Mesothelial cell of epicardium (in vitro differentiated cells): ENCODE measurements at regions not wholly inside any gene's neighbourhood (a gene's known extent, or its start where the extent isn't known, plus 50 kb on each side); places are given as distances from the start of the nearest gene placed in this dataset.

Experiments
- DNase-seq, 2 experiments: peaks; one replicate each; pipeline ENCODE4 v3.0.0; 2021; ENCODE audit warnings: low spot score in 2 of 2; ENCODE audit not compliant: unreplicated experiment in 2 of 2
- H3K27ac Mint-ChIP-seq: 2 replicates; pipeline ENCODE4 v1.8.0; 2021; ENCODE audit warnings: mixed read lengths
- H3K27me3 Mint-ChIP-seq: 2 replicates; pipeline ENCODE4 v1.8.0; 2021; ENCODE audit warnings: low read depth, mixed read lengths
- H3K36me3 Mint-ChIP-seq: 2 replicates; pipeline ENCODE4 v1.8.0; 2021; ENCODE audit warnings: mixed read lengths
- H3K4me1 Mint-ChIP-seq: 2 replicates; pipeline ENCODE4 v1.8.0; 2021; ENCODE audit warnings: mixed read lengths
- H3K4me3 Mint-ChIP-seq: 2 replicates; pipeline ENCODE4 v1.8.0; 2021; ENCODE audit warnings: mild to moderate bottlenecking, moderate library complexity, mixed read lengths
- H3K9me3 Mint-ChIP-seq: 2 replicates; pipeline ENCODE4 v1.8.0; 2021; ENCODE audit warnings: mixed read lengths
- TF ChIP-seq, protein P1 (sequence below): fragments of 200-600 bp; sonication (generic); IDR thresholded peaks from one replicate; pipeline ENCODE4 v1.5.0; 2021; ENCODE audit warnings: antibody characterized with exemption; ENCODE audit not compliant: unreplicated experiment

DNA sequence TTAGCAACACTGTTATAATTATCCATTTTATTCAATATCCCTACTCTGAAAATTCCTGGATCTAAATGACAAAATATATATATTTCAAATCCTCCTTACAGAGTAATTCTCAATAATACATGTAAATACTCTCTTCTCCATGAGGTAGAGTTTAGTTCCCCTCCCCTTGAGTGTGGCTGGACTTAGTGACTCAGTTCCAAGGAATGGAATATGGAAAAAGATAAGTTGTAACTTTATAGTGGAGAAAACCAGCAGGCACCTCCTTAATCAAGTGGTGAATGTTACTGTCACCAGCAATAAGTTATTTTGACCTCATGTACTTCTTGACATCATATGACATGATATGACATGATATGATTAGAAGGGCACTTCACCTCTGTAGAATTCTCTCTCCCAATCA, 302.0 kb downstream of the RAB28 start:
- H3K4me3 Mint-ChIP-seq, result no peak overlapping the region
- H3K36me3 Mint-ChIP-seq, result no peaks in the 10 kb centered on the region
- H3K27me3 Mint-ChIP-seq, result no peaks in the 10 kb centered on the region
- no peak for DNase-seq
- TF ChIP-seq, protein P1, sequence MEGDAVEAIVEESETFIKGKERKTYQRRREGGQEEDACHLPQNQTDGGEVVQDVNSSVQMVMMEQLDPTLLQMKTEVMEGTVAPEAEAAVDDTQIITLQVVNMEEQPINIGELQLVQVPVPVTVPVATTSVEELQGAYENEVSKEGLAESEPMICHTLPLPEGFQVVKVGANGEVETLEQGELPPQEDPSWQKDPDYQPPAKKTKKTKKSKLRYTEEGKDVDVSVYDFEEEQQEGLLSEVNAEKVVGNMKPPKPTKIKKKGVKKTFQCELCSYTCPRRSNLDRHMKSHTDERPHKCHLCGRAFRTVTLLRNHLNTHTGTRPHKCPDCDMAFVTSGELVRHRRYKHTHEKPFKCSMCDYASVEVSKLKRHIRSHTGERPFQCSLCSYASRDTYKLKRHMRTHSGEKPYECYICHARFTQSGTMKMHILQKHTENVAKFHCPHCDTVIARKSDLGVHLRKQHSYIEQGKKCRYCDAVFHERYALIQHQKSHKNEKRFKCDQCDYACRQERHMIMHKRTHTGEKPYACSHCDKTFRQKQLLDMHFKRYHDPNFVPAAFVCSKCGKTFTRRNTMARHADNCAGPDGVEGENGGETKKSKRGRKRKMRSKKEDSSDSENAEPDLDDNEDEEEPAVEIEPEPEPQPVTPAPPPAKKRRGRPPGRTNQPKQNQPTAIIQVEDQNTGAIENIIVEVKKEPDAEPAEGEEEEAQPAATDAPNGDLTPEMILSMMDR, result no peak
- peaks cover 4% of the 10 kb centered on the region for H3K9me3 Mint-ChIP-seq
- H3K27ac Mint-ChIP-seq, result no peak overlapping the region
- no peaks in the 10 kb centered on the region for H3K4me1 Mint-ChIP-seq

DNA sequence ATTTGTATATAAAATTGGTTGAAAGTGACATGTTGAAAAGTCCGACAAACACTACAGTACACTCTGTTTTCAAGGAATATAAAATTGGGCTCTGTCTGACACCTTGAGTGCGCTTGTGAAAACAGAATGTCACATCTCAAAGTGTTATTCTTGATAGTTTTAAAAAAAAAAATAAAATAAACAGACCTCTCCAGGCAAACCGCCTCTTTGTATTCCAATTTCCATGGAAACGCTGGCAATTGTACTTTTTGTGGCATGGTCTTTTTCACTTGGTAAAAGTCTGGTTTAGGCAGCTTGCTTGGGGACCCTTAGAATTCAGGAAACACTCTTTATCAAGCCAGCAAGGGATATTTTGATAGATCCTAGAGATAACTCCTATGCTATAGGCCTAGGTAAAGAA, 302.5 kb downstream of the RAB28 start:
- H3K27ac Mint-ChIP-seq, result no peak overlapping the region
- no peaks in the 10 kb centered on the region for H3K27me3 Mint-ChIP-seq
- no peaks in the 10 kb centered on the region for H3K4me1 Mint-ChIP-seq
- peaks cover 3% of the 10 kb centered on the region for H3K9me3 Mint-ChIP-seq
- no peak overlapping the region for H3K4me3 Mint-ChIP-seq
- no peak for DNase-seq
- no peaks in the 10 kb centered on the region for H3K36me3 Mint-ChIP-seq
- TF ChIP-seq, protein P1, result no peak

DNA sequence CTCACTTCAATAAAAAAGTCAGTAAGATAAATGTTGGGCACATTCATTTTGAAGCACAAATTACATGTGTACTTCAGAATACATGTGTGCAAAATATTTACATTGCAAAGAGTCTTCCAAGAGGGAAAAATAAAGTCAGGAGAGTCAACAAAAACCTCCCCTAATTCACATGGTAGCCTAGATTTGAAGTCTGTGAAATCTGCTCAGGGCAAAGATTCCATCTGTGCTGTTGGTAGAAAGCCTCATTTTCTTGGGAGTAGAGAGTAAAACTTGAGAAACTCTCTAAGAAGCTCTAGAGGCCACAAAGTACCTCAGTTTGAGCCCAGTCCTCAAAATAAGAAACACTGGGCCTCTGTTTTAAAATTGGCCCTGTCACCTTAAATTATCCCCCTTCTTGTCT, 303.4 kb downstream of the RAB28 start:
- Mint-ChIP-seq H3K4me3 (no peak overlapping the region), H3K36me3 (no peaks in the 10 kb centered on the region), H3K9me3 (no peaks in the 10 kb centered on the region), H3K27me3 (no peaks in the 10 kb centered on the region), H3K4me1 (no peaks in the 10 kb centered on the region), H3K27ac (no peak overlapping the region)
- TF ChIP-seq, protein P1, result no peak
- no peak for DNase-seq

DNA sequence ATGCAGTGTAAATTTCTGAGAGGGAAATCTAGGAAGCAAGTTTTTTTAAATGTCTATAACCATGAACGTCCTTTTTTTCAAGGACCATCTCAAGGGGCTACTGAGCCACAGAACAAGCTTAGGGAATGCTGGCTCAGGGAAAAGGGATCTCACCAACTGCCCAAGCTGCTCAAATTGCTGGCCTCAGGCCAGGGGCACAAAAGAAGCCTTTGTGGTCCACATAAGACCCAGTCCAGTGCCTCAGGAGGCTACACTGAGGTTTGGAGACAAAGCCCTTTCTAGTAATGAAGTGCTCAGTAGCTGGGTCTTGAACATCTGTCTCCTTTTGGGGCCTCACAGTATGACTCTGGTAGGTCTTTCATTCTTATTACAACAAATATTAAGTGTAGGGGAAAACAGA, 305.5 kb downstream of the RAB28 start:
- Mint-ChIP-seq H3K9me3 (no peaks in the 10 kb centered on the region), H3K27me3 (no peaks in the 10 kb centered on the region), H3K27ac (no peak overlapping the region), H3K36me3 (no peaks in the 10 kb centered on the region), H3K4me1 (no peaks in the 10 kb centered on the region), H3K4me3 (no peak overlapping the region)
- TF ChIP-seq, protein P1, result no peak
- DNase-seq, result no peak

DNA sequence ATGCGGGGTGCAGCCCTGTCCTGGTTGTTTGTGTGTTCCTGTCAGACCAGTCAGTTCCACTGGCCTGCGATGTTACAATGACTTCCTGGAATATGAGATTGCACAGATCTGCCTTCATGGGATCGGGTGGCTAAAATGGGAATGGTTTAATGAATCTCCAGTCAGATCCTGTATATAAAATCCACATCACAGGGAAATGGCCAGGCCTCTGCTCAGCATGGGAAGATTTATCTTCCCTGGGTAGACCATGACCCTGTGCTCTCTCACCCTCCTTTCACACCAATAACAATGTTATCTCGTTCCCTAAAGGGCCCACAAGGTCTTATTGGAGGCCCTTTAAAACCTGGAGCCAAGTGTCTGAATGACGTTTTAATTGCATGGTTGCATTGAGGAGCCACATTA, 307.4 kb downstream of the RAB28 start:
- Mint-ChIP-seq H3K36me3 (no peaks in the 10 kb centered on the region), H3K9me3 (no peaks in the 10 kb centered on the region), H3K4me1 (no peaks in the 10 kb centered on the region), H3K4me3 (no peak overlapping the region), H3K27me3 (no peaks in the 10 kb centered on the region), H3K27ac (no peak overlapping the region)
- DNase-seq, result no peak
- TF ChIP-seq, protein P1, result no peak

DNA sequence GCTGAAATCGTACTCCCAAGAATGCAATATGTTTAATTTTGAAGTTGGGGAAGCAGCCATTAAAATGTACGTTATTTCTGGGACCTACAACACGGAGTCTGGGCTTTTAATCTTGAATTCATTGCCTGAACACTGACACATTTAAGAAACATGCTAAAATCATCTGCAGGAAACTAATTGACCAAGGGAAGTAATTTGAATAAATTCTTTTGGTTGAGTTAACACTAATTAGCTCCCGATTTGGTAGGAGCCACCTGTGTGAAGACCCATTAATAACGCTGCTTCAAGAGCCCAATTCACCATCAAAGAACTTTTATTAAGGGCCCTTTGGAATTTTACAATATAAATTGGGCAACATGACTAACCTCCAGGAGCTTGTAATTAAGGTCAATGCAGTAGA, 309.2 kb downstream of the RAB28 start:
- no peak for DNase-seq
- no peaks in the 10 kb centered on the region for H3K9me3 Mint-ChIP-seq
- TF ChIP-seq, protein P1, result no peak
- H3K4me3 Mint-ChIP-seq, result no peak overlapping the region
- no peaks in the 10 kb centered on the region for H3K27me3 Mint-ChIP-seq
- H3K4me1 Mint-ChIP-seq, result no peaks in the 10 kb centered on the region
- no peak overlapping the region for H3K27ac Mint-ChIP-seq
- H3K36me3 Mint-ChIP-seq, result no peaks in the 10 kb centered on the region
